HEK293T (cell line): ENCODE measurements at regions not wholly inside any gene's neighbourhood (a gene's known extent, or its start where the extent isn't known, plus 50 kb on each side); places are given as distances from the start of the nearest gene placed in this dataset.

Experiments
- ARNT ChIP-seq: fragments of 450-650 bp; IDR thresholded peaks from 2 replicates; pipeline ENCODE4 v1.6.1; 2017; ENCODE audit warnings: mild to moderate bottlenecking
- FOXA1 ChIP-seq: fragments of 450-650 bp; IDR thresholded peaks from 2 replicates; pipeline ENCODE4 v1.6.1; 2016; ENCODE audit warnings: mild to moderate bottlenecking
- FOXM1 ChIP-seq: fragments of 450-650 bp; IDR thresholded peaks from 2 replicates; pipeline ENCODE4 v1.6.1; 2017; ENCODE audit warnings: mild to moderate bottlenecking, borderline replicate concordance
- HDGF ChIP-seq: fragments of 450-650 bp; IDR thresholded peaks from 2 replicates; pipeline ENCODE4 v1.6.1; 2017; ENCODE audit warnings: antibody characterized with exemption, borderline replicate concordance
- PKNOX1 ChIP-seq: fragments of 450-650 bp; IDR thresholded peaks from 2 replicates; pipeline ENCODE4 v1.6.1; 2016
- SUZ12 ChIP-seq: fragments of 450-650 bp; IDR thresholded peaks from 2 replicates; pipeline ENCODE4 v1.6.1; 2016; ENCODE audit warnings: mild to moderate bottlenecking
- ZNF384 ChIP-seq: fragments of 450-650 bp; IDR thresholded peaks from 2 replicates; pipeline ENCODE4 v1.6.1; 2016

- TF ChIP-seq ARNT = no peak
- no peak for TF ChIP-seq FOXA1
- TF ChIP-seq HDGF = no peak
- no peak for TF ChIP-seq ZNF384
- TF ChIP-seq FOXM1 = no peak
- no peak for TF ChIP-seq PKNOX1
- TF ChIP-seq SUZ12 = no peak
Observed at GRCh38 chr6:113600551-113601339, 256.4 kb upstream of the MARCKS start.
